GM19397 (cell line): ENCODE measurements at regions not wholly inside any gene's neighbourhood (a gene's known extent, or its start where the extent isn't known, plus 50 kb on each side); places are given as distances from the start of the nearest gene placed in this dataset.

ENCODE experiments used
- ATAC-seq: cut with Tn5 transposase; IDR thresholded peaks from one replicate; pipeline ENCODE4 v1.9.1; 2021; ENCODE audit warnings: mild to moderate bottlenecking, moderate library complexity; ENCODE audit not compliant: unreplicated experiment

GRCh38 chr12:11946161-11946560, 124.6 kb upstream of the BCL2L14 start:
- ATAC-seq, result no peak

GRCh38 chr12:11947213-11947612, 123.5 kb upstream of the BCL2L14 start:
- no peak for ATAC-seq

- no peak for ATAC-seq
These were observed 120.9 kb upstream of the BCL2L14 start for GRCh38 chr12:11949738-11950411.

DNA sequence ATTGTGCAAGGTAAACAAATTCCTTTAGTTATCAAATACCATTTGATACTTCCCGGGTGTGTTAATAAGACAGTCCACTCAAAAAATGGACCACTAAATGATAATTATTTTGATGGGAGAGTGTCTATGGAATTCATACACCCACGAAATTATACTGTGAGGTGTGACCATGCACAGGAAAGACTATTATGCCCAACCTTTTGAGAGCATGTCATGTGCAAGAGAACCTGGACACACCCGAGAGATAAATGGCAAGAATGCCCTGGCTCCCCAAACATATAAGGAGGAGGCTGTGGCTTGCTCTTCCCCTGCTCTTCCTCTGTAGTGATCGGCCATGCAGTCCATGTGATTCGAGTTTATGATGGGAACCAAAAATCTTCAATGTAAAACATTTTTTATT, 119.5 kb upstream of the BCL2L14 start:
- ATAC-seq, result no peak

- no peak for ATAC-seq
These were observed 117.2 kb upstream of the BCL2L14 start for GRCh38 chr12:11953523-11953922.

GRCh38 chr12:11954181-11954580, 116.6 kb upstream of the BCL2L14 start:
- no peak for ATAC-seq

GRCh38 chr12:11958221-11959091, 112.3 kb upstream of the BCL2L14 start:
- ATAC-seq, result no peak

DNA sequence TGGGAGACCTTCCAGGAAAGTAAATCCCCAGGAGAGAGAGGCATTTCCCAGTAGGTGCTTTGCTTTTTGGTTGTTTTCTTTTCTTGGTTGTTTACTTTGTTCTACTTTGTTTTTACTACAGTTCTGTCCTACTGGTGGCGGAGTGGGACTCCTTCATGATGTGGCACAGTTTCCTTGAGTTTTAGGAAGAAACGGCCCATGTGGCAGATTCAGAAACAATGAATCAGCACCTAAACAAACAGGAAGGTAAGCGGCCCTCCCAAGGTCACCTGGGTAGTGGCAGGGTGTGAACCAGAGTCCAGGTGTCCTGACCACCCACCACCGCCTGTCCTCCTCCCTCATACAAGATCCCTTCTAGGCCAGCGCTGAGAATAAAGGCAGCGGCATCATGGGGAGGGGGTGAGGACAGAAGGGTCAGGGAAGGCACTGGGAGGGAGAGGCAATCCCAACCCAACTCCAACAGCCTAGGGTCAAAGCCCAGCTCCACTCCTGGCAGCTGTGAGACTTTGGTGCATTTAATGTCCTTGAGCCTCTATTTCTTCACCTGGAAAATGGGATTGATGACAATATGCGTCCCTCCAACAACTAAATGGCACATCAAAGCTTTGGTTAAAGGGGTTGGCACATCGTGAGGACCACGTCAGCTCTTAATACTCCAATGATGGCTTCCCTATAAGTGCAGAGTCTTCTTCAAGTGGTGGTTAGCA, 111.5 kb upstream of the BCL2L14 start:
- no peak for ATAC-seq

GRCh38 chr12:11960646-11961045, 110.1 kb upstream of the BCL2L14 start:
- ATAC-seq, result no peak

DNA sequence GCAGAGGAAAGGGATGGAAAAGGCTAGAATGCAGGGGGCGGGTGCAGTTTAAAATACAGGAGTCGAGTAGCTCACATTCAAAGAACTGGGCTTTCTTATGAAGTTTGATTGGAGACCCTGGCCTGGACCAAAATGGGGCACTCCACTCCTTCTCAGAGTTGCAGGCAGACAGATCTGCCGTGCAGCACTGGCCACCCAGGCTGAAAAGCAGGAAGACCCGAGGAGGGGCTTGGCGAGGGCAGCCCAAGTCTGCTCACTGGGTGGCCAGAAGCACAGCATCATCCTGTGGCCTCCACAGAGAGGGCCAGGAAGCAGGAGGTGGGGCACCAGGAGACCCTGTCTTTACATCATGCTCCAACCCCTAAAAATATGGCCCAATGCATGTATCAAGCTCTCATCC, 109.1 kb upstream of the BCL2L14 start:
- no peak for ATAC-seq

- ATAC-seq, result no peak
These were observed 107.9 kb upstream of the BCL2L14 start for GRCh38 chr12:11962860-11963259.

- ATAC-seq, result no peak
These were observed 106.8 kb upstream of the BCL2L14 start for GRCh38 chr12:11963841-11964471.

DNA sequence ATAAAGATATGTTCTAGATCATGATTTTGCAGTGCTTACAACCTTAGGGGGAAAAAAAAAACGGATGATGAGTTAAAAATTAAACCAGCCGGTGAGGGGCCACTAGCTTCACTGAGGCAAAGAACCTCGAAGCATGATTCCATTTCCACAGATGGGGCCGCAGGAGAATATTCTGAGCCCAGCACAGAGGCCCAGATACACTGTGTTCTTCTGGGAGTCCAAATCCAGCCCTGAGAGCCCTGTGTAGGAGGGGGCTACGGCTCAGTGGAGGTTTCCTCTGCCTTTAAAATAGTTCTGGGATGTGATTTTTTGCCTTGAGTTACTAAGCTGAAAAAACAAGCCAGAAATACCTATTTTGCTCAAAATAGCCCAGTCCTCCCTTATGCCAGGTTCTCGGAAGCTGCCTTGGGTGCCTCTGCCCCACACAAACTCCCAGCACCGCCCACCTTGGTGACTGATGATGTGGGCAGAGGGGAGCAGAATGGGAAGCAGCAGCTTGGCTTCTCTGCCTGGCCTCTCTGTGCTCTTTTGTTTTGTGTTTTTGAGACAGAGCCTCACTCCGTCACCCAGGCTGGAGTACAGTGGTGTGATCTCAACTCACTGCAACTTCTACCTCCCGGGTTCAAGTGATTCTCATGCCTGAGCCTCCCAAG, 105.4 kb upstream of the BCL2L14 start:
- ATAC-seq, result no peak

- no peak for ATAC-seq
These were observed 103.2 kb upstream of the BCL2L14 start for GRCh38 chr12:11967376-11968047.

DNA sequence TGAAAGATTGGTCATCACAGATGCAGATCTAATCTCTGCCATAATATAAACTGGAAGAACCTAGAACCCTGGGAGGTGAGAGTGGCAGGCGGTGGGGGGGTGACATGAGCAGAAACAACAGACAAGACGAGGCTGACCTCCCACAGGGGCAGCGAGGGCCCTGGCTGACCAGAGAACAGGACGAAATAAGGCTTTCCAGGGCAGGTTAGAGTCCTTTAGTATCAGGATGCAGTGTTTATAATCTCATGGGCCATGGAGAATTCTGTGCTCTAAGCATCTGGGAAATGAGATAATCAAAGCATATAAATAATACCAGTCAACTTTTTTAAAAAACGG, 102.7 kb upstream of the BCL2L14 start:
- no peak for ATAC-seq

- no peak for ATAC-seq
These were observed 102.2 kb upstream of the BCL2L14 start for GRCh38 chr12:11968516-11968915.

GRCh38 chr12:11969437-11970154, 101.1 kb upstream of the BCL2L14 start:
- peak; percentile 68 for ATAC-seq

GRCh38 chr12:11970155-11970520, 100.6 kb upstream of the BCL2L14 start:
- no peak for ATAC-seq

- ATAC-seq, result no peak
These were observed 97.3 kb upstream of the BCL2L14 start for GRCh38 chr12:11973396-11973795.

- ATAC-seq, result no peak
These were observed 94.7 kb upstream of the BCL2L14 start for GRCh38 chr12:11976005-11976404.
